Glutamatergic neuron (in vitro differentiated cells): ENCODE measurements at regions not wholly inside any gene's neighbourhood (a gene's known extent, or its start where the extent isn't known, plus 50 kb on each side); places are given as distances from the start of the nearest gene placed in this dataset.

Experiments
- DNase-seq: peaks from one replicate; pipeline ENCODE4 v3.0.0; 2022
- H3K27ac Mint-ChIP-seq: one replicate; pipeline ENCODE4 v1.8.0; 2020; ENCODE audit warnings: mild to moderate bottlenecking, mixed read lengths, inconsistent platforms; ENCODE audit not compliant: unreplicated experiment
- H3K27me3 Mint-ChIP-seq: one replicate; pipeline ENCODE4 v1.8.0; 2020; ENCODE audit warnings: mild to moderate bottlenecking, moderate library complexity, mixed read lengths, inconsistent platforms; ENCODE audit not compliant: unreplicated experiment
- H3K36me3 Mint-ChIP-seq: one replicate; pipeline ENCODE4 v1.8.0; 2020; ENCODE audit warnings: mild to moderate bottlenecking, mixed read lengths, inconsistent platforms; ENCODE audit not compliant: unreplicated experiment
- H3K4me1 Mint-ChIP-seq: one replicate; pipeline ENCODE4 v1.8.0; 2020; ENCODE audit warnings: mild to moderate bottlenecking, low read depth, mixed read lengths, inconsistent platforms; ENCODE audit not compliant: unreplicated experiment
- H3K4me3 Mint-ChIP-seq: one replicate; pipeline ENCODE4 v1.8.0; 2020; ENCODE audit warnings: mild to moderate bottlenecking, mixed read lengths, inconsistent platforms; ENCODE audit not compliant: unreplicated experiment
- H3K9me3 Mint-ChIP-seq: one replicate; pipeline ENCODE4 v1.8.0; 2020; ENCODE audit warnings: mild to moderate bottlenecking, moderate library complexity, mixed read lengths, inconsistent platforms; ENCODE audit not compliant: unreplicated experiment
- TF ChIP-seq, protein P1 (sequence below): fragments of 200-600 bp; sonication (generic); IDR thresholded peaks from one replicate; pipeline ENCODE4 v1.5.0; 2021; ENCODE audit not compliant: partially characterized antibody, unreplicated experiment

DNA sequence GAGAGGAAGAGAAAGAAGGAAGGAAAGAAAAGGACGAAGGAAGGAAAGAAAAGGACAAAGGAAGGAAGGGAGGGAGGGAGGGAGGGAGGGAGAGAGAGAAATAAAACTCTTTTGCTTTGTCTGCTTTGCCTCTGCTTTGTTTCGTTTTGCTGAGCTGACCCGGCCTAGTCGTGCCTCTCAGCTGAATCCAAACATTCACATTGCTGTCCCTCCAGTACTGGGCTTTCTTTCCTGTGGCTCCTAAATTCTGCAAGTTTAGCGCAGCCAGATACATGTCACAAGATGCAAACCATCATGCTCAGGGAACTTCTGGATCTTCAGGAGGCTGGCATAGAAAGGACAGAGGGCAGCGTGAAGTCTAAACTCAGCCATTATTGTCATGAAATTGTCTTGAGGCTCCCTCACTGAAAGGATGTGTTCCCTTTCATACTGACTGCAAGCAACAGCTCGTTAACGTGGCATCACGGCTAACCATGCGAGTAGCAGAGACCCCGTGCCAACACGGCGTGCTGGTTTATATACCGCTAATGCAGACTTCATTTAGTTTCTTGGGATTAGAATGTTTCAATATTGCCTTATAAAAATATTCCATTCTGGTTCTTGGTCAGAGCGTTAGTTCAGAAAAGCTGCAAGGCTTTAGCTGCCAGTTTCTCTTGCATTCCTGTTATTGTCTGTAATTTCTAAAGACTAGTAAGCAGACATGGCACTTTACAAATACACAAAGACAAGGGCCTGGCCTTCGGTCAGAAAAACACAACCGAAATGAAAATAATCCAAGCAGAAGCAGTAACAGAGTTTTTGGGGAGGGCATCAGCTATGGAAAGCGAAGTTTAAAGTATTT lies 94.2 kb downstream of the TMEM174 start:
- H3K4me1 Mint-ChIP-seq = peaks cover 23% of the 10 kb centered on the region

DNA sequence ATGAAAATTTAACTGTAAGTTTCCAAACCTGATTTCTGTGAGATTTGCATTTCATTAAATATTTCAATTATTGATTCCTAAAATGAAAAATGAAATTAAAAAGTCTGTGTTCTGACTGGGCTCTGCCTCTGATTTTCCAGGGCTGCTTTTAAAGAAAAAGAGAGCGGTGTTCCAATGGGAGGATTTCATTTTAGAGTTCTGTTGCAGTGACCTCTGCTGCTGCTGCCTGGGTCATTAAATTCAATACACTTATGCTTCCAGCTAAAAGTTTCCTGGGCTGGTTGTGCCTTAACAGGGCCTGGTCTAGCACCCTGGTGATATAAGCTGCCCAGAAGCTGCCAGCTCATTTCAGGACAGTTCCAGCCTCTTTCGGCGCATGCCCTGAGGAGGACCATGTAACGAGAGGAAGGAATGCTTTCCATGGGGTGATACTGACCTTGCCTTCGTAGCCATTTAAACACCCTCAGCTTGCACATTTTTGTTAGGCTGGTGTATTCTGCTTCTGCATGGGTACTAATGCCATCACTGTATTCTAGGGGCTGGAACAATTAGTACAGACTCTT lies 93.3 kb downstream of the TMEM174 start:
- Mint-ChIP-seq H3K4me1 (peaks cover 23% of the 10 kb centered on the region), H3K36me3 (no peaks in the 10 kb centered on the region), H3K27me3 (peaks cover 5% of the 10 kb centered on the region), H3K27ac (no peak overlapping the region), H3K9me3 (no peaks in the 10 kb centered on the region), H3K4me3 (peak overlapping the region; percentile 25)
- no peak for DNase-seq
- TF ChIP-seq, protein P1, sequence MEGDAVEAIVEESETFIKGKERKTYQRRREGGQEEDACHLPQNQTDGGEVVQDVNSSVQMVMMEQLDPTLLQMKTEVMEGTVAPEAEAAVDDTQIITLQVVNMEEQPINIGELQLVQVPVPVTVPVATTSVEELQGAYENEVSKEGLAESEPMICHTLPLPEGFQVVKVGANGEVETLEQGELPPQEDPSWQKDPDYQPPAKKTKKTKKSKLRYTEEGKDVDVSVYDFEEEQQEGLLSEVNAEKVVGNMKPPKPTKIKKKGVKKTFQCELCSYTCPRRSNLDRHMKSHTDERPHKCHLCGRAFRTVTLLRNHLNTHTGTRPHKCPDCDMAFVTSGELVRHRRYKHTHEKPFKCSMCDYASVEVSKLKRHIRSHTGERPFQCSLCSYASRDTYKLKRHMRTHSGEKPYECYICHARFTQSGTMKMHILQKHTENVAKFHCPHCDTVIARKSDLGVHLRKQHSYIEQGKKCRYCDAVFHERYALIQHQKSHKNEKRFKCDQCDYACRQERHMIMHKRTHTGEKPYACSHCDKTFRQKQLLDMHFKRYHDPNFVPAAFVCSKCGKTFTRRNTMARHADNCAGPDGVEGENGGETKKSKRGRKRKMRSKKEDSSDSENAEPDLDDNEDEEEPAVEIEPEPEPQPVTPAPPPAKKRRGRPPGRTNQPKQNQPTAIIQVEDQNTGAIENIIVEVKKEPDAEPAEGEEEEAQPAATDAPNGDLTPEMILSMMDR = no peak

More for the DNA sequence above, 94.2 kb downstream of the TMEM174 start:
- DNase-seq = no peak
- Mint-ChIP-seq H3K9me3 (no peaks in the 10 kb centered on the region), H3K27ac (no peak overlapping the region), H3K27me3 (peaks cover 7% of the 10 kb centered on the region), H3K36me3 (no peaks in the 10 kb centered on the region), H3K4me3 (no peak overlapping the region)
- TF ChIP-seq, protein P1 = no peak

DNA sequence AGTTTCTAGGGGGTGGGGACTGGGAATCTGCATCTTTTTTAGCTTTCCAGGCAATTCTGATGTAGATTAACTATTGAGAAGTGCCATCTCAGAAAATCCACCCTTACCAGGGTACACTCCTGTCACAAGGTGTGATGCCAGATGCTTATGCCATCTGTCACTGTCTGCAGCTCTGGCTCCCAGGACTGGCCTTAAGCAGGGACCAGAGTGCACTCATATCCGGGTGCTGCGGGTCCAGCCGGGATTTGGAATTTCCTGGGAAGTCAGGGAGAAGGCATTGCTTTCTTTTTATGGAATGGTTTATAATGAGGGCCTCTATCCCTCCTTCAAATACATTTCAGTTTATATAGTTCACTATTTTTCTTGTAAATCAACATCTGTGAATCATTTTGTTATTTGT lies 92.6 kb downstream of the TMEM174 start:
- Mint-ChIP-seq H3K4me3 (no peak overlapping the region), H3K36me3 (no peaks in the 10 kb centered on the region), H3K27ac (no peak overlapping the region)

DNA sequence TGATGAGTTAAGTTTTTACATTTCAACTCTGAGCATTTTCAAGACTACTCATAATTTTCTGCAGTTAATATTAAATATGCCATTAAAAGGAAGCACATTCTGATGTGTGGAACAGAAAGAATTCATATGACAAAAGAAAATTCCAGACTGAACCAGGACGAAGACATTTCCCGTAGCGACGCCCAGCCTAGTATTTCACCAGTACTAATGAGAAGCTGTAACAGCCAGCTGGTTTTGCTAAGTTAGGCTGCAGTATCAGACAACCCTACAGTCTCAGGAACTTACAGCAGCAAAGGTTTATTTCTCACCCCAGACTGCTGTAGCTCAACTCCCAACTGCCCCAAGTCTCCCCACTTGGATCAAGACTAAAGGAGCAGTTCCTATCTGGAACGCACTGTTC lies 91.6 kb downstream of the TMEM174 start:
- no peaks in the 10 kb centered on the region for H3K9me3 Mint-ChIP-seq
- peak overlapping the region; percentile 69 for H3K27ac Mint-ChIP-seq
- H3K4me1 Mint-ChIP-seq = peaks cover 23% of the 10 kb centered on the region
- H3K36me3 Mint-ChIP-seq = peaks cover 2% of the 10 kb centered on the region
- no peak for DNase-seq
- peaks cover 4% of the 10 kb centered on the region for H3K27me3 Mint-ChIP-seq
- TF ChIP-seq, protein P1 = no peak
- H3K4me3 Mint-ChIP-seq = no peak overlapping the region

More for the DNA sequence above, 92.6 kb downstream of the TMEM174 start:
- DNase-seq = peak; percentile 43
- Mint-ChIP-seq H3K9me3 (no peaks in the 10 kb centered on the region), H3K4me1 (peaks cover 23% of the 10 kb centered on the region), H3K27me3 (peaks cover 5% of the 10 kb centered on the region)
- TF ChIP-seq, protein P1 = no peak

DNA sequence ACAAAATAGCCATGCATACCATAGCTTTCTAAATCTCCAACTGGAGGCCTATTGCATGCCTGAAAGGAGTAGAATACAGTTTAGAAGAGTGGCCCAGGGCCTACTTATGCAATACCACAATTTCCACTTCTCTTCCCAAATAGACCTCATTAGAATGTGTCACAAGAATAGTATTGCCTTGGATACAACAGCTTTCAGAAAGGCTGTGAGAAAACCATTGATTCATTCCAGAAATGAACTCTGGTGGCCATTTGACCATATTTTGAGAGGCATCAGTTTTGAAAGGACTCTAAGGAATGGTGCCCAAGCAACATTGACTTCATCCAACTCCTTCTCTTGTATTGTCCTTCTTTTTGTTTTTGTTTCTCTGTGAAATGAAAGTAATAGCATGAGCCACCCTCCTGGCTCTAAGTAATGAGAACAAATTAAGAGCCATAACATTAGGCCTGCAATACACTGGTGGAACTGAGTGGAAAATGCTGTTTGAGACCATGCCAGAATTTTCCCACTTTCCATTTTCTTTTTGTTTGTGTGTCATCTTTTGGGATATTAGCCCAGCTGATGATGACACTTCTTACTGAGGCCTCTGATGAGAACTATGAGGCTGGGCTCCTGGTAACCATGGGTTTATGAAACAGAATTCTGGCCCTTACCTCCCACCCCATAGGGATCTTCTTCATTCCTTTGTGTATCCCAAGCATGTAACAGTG lies 90.2 kb downstream of the TMEM174 start:
- H3K27me3 Mint-ChIP-seq = peaks cover 5% of the 10 kb centered on the region
- H3K4me1 Mint-ChIP-seq = peaks cover 20% of the 10 kb centered on the region
- H3K9me3 Mint-ChIP-seq = no peaks in the 10 kb centered on the region
- TF ChIP-seq, protein P1 = no peak
- DNase-seq = no peak
- H3K36me3 Mint-ChIP-seq = peaks cover 4% of the 10 kb centered on the region
- no peak overlapping the region for H3K4me3 Mint-ChIP-seq
- H3K27ac Mint-ChIP-seq = no peak overlapping the region
